GM23338 (cell line): ENCODE measurements at regions not wholly inside any gene's neighbourhood (a gene's known extent, or its start where the extent isn't known, plus 50 kb on each side); places are given as distances from the start of the nearest gene placed in this dataset.
A peak's percentile ranks its signal among the peaks of the same experiment; 100 is the strongest.

Experiments
- ATAC-seq: fragments of 200-7000 bp; cut with Tn5 transposase; 3 replicates; pipeline ENCODE4 v1.9.1; 2020
- DNase-seq: peaks from one replicate; pipeline ENCODE4 v3.0.0-alpha.2; 2015; ENCODE audit warnings: low spot score
- H2AFZ ChIP-seq: fragments of 200-600 bp; sonication (generic); 2 replicates; pipeline ENCODE4 v1.8.0; 2016; ENCODE audit warnings: antibody characterized with exemption, mild to moderate bottlenecking, moderate library complexity
- H3F3A ChIP-seq: fragments of 200-600 bp; sonication (generic); replicated peaks from 2 replicates; pipeline ENCODE4 v1.8.0; 2017; ENCODE audit warnings: antibody characterized with exemption, mixed run types, low read depth
- H3K27ac ChIP-seq: fragments of 200-600 bp; sonication (generic); 2 replicates; pipeline ENCODE4 v1.6.1; 2016; ENCODE audit warnings: low read depth
- H3K27me3 ChIP-seq: fragments of 200-600 bp; sonication (generic); 2 replicates; pipeline ENCODE4 v1.8.0; 2016; ENCODE audit warnings: mild to moderate bottlenecking, mixed run types, moderate library complexity; ENCODE audit not compliant: insufficient read depth
- H3K36me3 ChIP-seq: fragments of 200-600 bp; sonication (generic); 2 replicates; pipeline ENCODE4 v1.8.0; 2016; ENCODE audit warnings: mild to moderate bottlenecking; ENCODE audit not compliant: insufficient read depth
- H3K4me1 ChIP-seq: fragments of 200-600 bp; sonication (generic); 2 replicates; pipeline ENCODE4 v1.8.0; 2016; ENCODE audit warnings: mild to moderate bottlenecking, moderate library complexity; ENCODE audit not compliant: insufficient read depth
- H3K4me2 ChIP-seq: fragments of 200-600 bp; sonication (generic); 2 replicates; pipeline ENCODE4 v1.7.1; 2017; ENCODE audit warnings: mixed run types
- H3K4me3 ChIP-seq: fragments of 200-600 bp; sonication (generic); 2 replicates; pipeline ENCODE4 v1.6.1; 2016; ENCODE audit warnings: mixed run types
- H3K79me2 ChIP-seq: fragments of 200-600 bp; sonication (generic); replicated peaks from 2 replicates; pipeline ENCODE4 v1.8.0; 2017; ENCODE audit warnings: mild to moderate bottlenecking; ENCODE audit not compliant: insufficient read depth
- H3K9me2 ChIP-seq: fragments of 200-600 bp; sonication (generic); 2 replicates; pipeline ENCODE4 v1.8.0; 2017; ENCODE audit not compliant: insufficient read depth
- H4K20me1 ChIP-seq: fragments of 200-600 bp; sonication (generic); replicated peaks from 2 replicates; pipeline ENCODE4 v1.8.0; 2017; ENCODE audit warnings: mild to moderate bottlenecking; ENCODE audit not compliant: insufficient read depth
- H3K27ac Mint-ChIP-seq: 2 replicates; pipeline ENCODE4 v1.8.0; 2020; ENCODE audit warnings: inconsistent platforms, mild to moderate bottlenecking, moderate library complexity, mixed read lengths
- H3K27me3 Mint-ChIP-seq: 3 replicates; pipeline ENCODE4 v1.8.0; 2022; ENCODE audit warnings: low read depth, mild to moderate bottlenecking, moderate library complexity, mixed read lengths, inconsistent platforms; ENCODE audit not compliant: insufficient read depth, poor library complexity
- H3K36me3 Mint-ChIP-seq: 3 replicates; pipeline ENCODE4 v1.8.0; 2021; ENCODE audit warnings: low read depth, mild to moderate bottlenecking, inconsistent platforms, moderate library complexity, mixed read lengths
- H3K4me1 Mint-ChIP-seq: 3 replicates; pipeline ENCODE4 v1.8.0; 2020; ENCODE audit warnings: mild to moderate bottlenecking, inconsistent platforms, mixed read lengths
- H3K4me3 Mint-ChIP-seq: 3 replicates; pipeline ENCODE4 v1.8.0; 2021; ENCODE audit warnings: moderate library complexity, mild to moderate bottlenecking, inconsistent platforms, mixed read lengths
- H3K9me3 Mint-ChIP-seq: 3 replicates; pipeline ENCODE4 v1.8.0; 2020; ENCODE audit warnings: moderate library complexity, mild to moderate bottlenecking, inconsistent platforms, mixed read lengths
- CREB1 ChIP-seq: fragments of 250-450 bp; sonication (Bioruptor Pico); IDR thresholded peaks from 2 replicates; pipeline ENCODE4 v1.5.0; 2020; ENCODE audit warnings: low read depth, mild to moderate bottlenecking, moderate library complexity
- EZH2 ChIP-seq: fragments of 200-600 bp; sonication (generic); IDR thresholded peaks from one replicate; pipeline ENCODE4 v1.8.0; 2017; ENCODE audit warnings: antibody characterized with exemption, mild to moderate bottlenecking, low read depth; ENCODE audit not compliant: unreplicated experiment
- EZH2phosphoT487 ChIP-seq: fragments of 200-600 bp; sonication (generic); IDR thresholded peaks from one replicate; pipeline ENCODE4 v1.8.1; 2018; ENCODE audit warnings: antibody characterized with exemption; ENCODE audit not compliant: unreplicated experiment
- JUNB ChIP-seq: IDR thresholded peaks from one replicate; pipeline ENCODE4 v1.6.1; 2016; ENCODE audit warnings: antibody characterized with exemption; ENCODE audit not compliant: unreplicated experiment
- NANOG ChIP-seq: IDR thresholded peaks from 2 replicates; pipeline ENCODE4 v1.6.1; 2016; ENCODE audit warnings: antibody characterized with exemption, borderline replicate concordance
- POLR2AphosphoS5 ChIP-seq: IDR thresholded peaks from 2 replicates; pipeline ENCODE4 v1.6.1; 2016; ENCODE audit warnings: antibody characterized with exemption, low read depth
- REST ChIP-seq: IDR thresholded peaks from one replicate; pipeline ENCODE4 v1.6.1; 2018; ENCODE audit warnings: antibody characterized with exemption; ENCODE audit not compliant: unreplicated experiment
- STAT1 ChIP-seq: IDR thresholded peaks from one replicate; pipeline ENCODE4 v1.6.1; 2016; ENCODE audit warnings: antibody characterized with exemption; ENCODE audit not compliant: unreplicated experiment
- ZNF114 ChIP-seq: fragments of 250-450 bp; sonication (Bioruptor Pico); IDR thresholded peaks from 2 replicates; pipeline ENCODE4 v1.5.0; 2020; ENCODE audit warnings: mild to moderate bottlenecking, moderate library complexity
- ZNF331 ChIP-seq: fragments of 250-450 bp; sonication (Bioruptor Pico); IDR thresholded peaks from 2 replicates; pipeline ENCODE4 v1.5.0; 2020; ENCODE audit warnings: low read depth, mild to moderate bottlenecking, moderate library complexity
- ZNF462 ChIP-seq: fragments of 250-450 bp; sonication (Bioruptor Pico); IDR thresholded peaks from 2 replicates; pipeline ENCODE4 v1.5.0; 2020; ENCODE audit warnings: mild to moderate bottlenecking, moderate library complexity
- TF ChIP-seq, protein P1 (sequence below): IDR thresholded peaks from 2 replicates; pipeline ENCODE4 v1.6.1; 2016; ENCODE audit warnings: antibody characterized with exemption
- TF ChIP-seq, protein P2 (sequence below), 2 experiments: fragments of 200-600 bp in 1 of 2; sonication (generic) in 1 of 2; conservative IDR thresholded peaks; 2 replicates each; pipeline versions ENCODE4 v1.5.1 to v1.6.1; 2016 to 2017; ENCODE audit warnings: antibody characterized with exemption in 2 of 2, low read depth in 2 of 2, mild to moderate bottlenecking in 2 of 2, moderate library complexity in 1 of 2

DNA sequence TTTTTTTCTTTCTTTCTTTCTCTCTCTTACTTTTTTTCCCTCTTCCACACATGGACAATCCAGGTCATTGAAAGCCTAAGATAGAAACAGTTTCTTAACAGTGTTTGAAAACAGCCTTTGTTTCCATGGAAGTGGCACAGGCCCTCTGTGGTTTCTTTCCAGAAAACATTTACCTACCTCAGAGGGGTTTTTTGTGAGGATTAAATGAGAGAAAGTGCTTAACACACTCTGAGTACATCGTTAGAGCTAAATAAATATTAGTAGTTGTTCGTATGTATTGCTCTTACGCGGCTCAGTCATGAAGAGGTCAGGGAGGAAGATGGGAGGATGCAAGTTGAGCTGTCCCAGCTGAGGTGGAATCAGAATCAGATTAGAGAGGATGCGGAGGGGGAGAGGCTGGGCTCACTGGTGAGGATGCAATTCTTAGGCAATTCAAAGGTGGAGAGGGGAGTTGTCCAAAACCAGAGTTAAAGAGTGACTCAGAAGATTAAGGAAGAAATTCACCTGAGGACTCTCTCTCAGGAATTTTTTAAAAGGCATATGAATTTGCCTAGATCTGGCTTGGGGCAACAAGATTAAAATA, 345.4 kb downstream of the PMP22 start:
- H3K4me1 ChIP-seq: peaks cover 24% of the 10 kb centered on the region
- H3K4me3 ChIP-seq: no peak overlapping the region
- no peaks in the 10 kb centered on the region for H3K9me2 ChIP-seq

More for the DNA sequence above, 345.4 kb downstream of the PMP22 start:
- H3K27ac Mint-ChIP-seq: no peak overlapping the region
- H3F3A ChIP-seq: no peaks in the 10 kb centered on the region
- H3K27ac ChIP-seq: peak overlapping the region; percentile 68
- no peaks in the 10 kb centered on the region for H3K27me3 Mint-ChIP-seq
- H2AFZ ChIP-seq: peak overlapping the region; percentile 41; the same call in 1 of the 2 replicates
- no peak overlapping the region for H3K4me3 Mint-ChIP-seq
- TF ChIP-seq JUNB (no peak), EZH2phosphoT487 (no peak), POLR2AphosphoS5 (no peak), STAT1 (no peak), ZNF462 (CRISPR knock-in tag) (no peak), NANOG (no peak), ZNF331 (CRISPR knock-in tag) (no peak), ZNF114 (CRISPR knock-in tag) (no peak), REST (no peak), EZH2 (no peak), CREB1 (CRISPR knock-in tag) (no peak)
- TF ChIP-seq, protein P1, sequence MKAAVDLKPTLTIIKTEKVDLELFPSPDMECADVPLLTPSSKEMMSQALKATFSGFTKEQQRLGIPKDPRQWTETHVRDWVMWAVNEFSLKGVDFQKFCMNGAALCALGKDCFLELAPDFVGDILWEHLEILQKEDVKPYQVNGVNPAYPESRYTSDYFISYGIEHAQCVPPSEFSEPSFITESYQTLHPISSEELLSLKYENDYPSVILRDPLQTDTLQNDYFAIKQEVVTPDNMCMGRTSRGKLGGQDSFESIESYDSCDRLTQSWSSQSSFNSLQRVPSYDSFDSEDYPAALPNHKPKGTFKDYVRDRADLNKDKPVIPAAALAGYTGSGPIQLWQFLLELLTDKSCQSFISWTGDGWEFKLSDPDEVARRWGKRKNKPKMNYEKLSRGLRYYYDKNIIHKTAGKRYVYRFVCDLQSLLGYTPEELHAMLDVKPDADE: no peak
- TF ChIP-seq, protein P2, sequence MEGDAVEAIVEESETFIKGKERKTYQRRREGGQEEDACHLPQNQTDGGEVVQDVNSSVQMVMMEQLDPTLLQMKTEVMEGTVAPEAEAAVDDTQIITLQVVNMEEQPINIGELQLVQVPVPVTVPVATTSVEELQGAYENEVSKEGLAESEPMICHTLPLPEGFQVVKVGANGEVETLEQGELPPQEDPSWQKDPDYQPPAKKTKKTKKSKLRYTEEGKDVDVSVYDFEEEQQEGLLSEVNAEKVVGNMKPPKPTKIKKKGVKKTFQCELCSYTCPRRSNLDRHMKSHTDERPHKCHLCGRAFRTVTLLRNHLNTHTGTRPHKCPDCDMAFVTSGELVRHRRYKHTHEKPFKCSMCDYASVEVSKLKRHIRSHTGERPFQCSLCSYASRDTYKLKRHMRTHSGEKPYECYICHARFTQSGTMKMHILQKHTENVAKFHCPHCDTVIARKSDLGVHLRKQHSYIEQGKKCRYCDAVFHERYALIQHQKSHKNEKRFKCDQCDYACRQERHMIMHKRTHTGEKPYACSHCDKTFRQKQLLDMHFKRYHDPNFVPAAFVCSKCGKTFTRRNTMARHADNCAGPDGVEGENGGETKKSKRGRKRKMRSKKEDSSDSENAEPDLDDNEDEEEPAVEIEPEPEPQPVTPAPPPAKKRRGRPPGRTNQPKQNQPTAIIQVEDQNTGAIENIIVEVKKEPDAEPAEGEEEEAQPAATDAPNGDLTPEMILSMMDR (conservative IDR thresholded peaks at IDR 0.05; ENCODE audit: low read depth in 2 of 2): no peak
- H3K36me3 ChIP-seq: no peaks in the 10 kb centered on the region
- ATAC-seq (peak; percentile 63), DNase-seq (peak; percentile 22)
- H3K79me2 ChIP-seq: no peaks in the 10 kb centered on the region
- H3K9me3 Mint-ChIP-seq: peaks cover 6% of the 10 kb centered on the region; the same call in 1 of the 3 replicates
- H3K36me3 Mint-ChIP-seq: peaks cover 5% of the 10 kb centered on the region; the same call in 2 of the 3 replicates
- no peaks in the 10 kb centered on the region for H4K20me1 ChIP-seq
- peak overlapping the region; percentile 27; the same call in 1 of the 2 replicates for H3K4me2 ChIP-seq
- no peaks in the 10 kb centered on the region; the same call in 1 of the 3 replicates for H3K4me1 Mint-ChIP-seq
- no peaks in the 10 kb centered on the region for H3K27me3 ChIP-seq
